GM23338 (cell line): ENCODE measurements at regions not wholly inside any gene's neighbourhood (a gene's known extent, or its start where the extent isn't known, plus 50 kb on each side); places are given as distances from the start of the nearest gene placed in this dataset.

Source experiments
- ATAC-seq: fragments of 200-7000 bp; cut with Tn5 transposase; 3 replicates; pipeline ENCODE4 v1.9.1; 2020
- DNase-seq: peaks from one replicate; pipeline ENCODE4 v3.0.0-alpha.2; 2015; ENCODE audit warnings: low spot score
- H2AFZ ChIP-seq: fragments of 200-600 bp; sonication (generic); 2 replicates; pipeline ENCODE4 v1.8.0; 2016; ENCODE audit warnings: antibody characterized with exemption, mild to moderate bottlenecking, moderate library complexity
- H3F3A ChIP-seq: fragments of 200-600 bp; sonication (generic); replicated peaks from 2 replicates; pipeline ENCODE4 v1.8.0; 2017; ENCODE audit warnings: antibody characterized with exemption, mixed run types, low read depth
- H3K27ac ChIP-seq: fragments of 200-600 bp; sonication (generic); 2 replicates; pipeline ENCODE4 v1.6.1; 2016; ENCODE audit warnings: low read depth
- H3K27me3 ChIP-seq: fragments of 200-600 bp; sonication (generic); 2 replicates; pipeline ENCODE4 v1.8.0; 2016; ENCODE audit warnings: mild to moderate bottlenecking, mixed run types, moderate library complexity; ENCODE audit not compliant: insufficient read depth
- H3K36me3 ChIP-seq: fragments of 200-600 bp; sonication (generic); 2 replicates; pipeline ENCODE4 v1.8.0; 2016; ENCODE audit warnings: mild to moderate bottlenecking; ENCODE audit not compliant: insufficient read depth
- H3K4me1 ChIP-seq: fragments of 200-600 bp; sonication (generic); 2 replicates; pipeline ENCODE4 v1.8.0; 2016; ENCODE audit warnings: mild to moderate bottlenecking, moderate library complexity; ENCODE audit not compliant: insufficient read depth
- H3K4me2 ChIP-seq: fragments of 200-600 bp; sonication (generic); 2 replicates; pipeline ENCODE4 v1.7.1; 2017; ENCODE audit warnings: mixed run types
- H3K4me3 ChIP-seq: fragments of 200-600 bp; sonication (generic); 2 replicates; pipeline ENCODE4 v1.6.1; 2016; ENCODE audit warnings: mixed run types
- H3K79me2 ChIP-seq: fragments of 200-600 bp; sonication (generic); replicated peaks from 2 replicates; pipeline ENCODE4 v1.8.0; 2017; ENCODE audit warnings: mild to moderate bottlenecking; ENCODE audit not compliant: insufficient read depth
- H3K9me2 ChIP-seq: fragments of 200-600 bp; sonication (generic); 2 replicates; pipeline ENCODE4 v1.8.0; 2017; ENCODE audit not compliant: insufficient read depth
- H4K20me1 ChIP-seq: fragments of 200-600 bp; sonication (generic); replicated peaks from 2 replicates; pipeline ENCODE4 v1.8.0; 2017; ENCODE audit warnings: mild to moderate bottlenecking; ENCODE audit not compliant: insufficient read depth
- H3K27ac Mint-ChIP-seq: 2 replicates; pipeline ENCODE4 v1.8.0; 2020; ENCODE audit warnings: inconsistent platforms, mild to moderate bottlenecking, moderate library complexity, mixed read lengths
- H3K27me3 Mint-ChIP-seq: 3 replicates; pipeline ENCODE4 v1.8.0; 2022; ENCODE audit warnings: low read depth, mild to moderate bottlenecking, moderate library complexity, mixed read lengths, inconsistent platforms; ENCODE audit not compliant: insufficient read depth, poor library complexity
- H3K36me3 Mint-ChIP-seq: 3 replicates; pipeline ENCODE4 v1.8.0; 2021; ENCODE audit warnings: low read depth, mild to moderate bottlenecking, inconsistent platforms, moderate library complexity, mixed read lengths
- H3K4me1 Mint-ChIP-seq: 3 replicates; pipeline ENCODE4 v1.8.0; 2020; ENCODE audit warnings: mild to moderate bottlenecking, inconsistent platforms, mixed read lengths
- H3K4me3 Mint-ChIP-seq: 3 replicates; pipeline ENCODE4 v1.8.0; 2021; ENCODE audit warnings: moderate library complexity, mild to moderate bottlenecking, inconsistent platforms, mixed read lengths
- H3K9me3 Mint-ChIP-seq: 3 replicates; pipeline ENCODE4 v1.8.0; 2020; ENCODE audit warnings: moderate library complexity, mild to moderate bottlenecking, inconsistent platforms, mixed read lengths
- EZH2 ChIP-seq: fragments of 200-600 bp; sonication (generic); IDR thresholded peaks from one replicate; pipeline ENCODE4 v1.8.0; 2017; ENCODE audit warnings: antibody characterized with exemption, mild to moderate bottlenecking, low read depth; ENCODE audit not compliant: unreplicated experiment
- POLR2AphosphoS5 ChIP-seq: IDR thresholded peaks from 2 replicates; pipeline ENCODE4 v1.6.1; 2016; ENCODE audit warnings: antibody characterized with exemption, low read depth
- TF ChIP-seq, protein P1 (sequence below), 2 experiments: fragments of 200-600 bp in 1 of 2; sonication (generic) in 1 of 2; conservative IDR thresholded peaks; 2 replicates each; pipeline versions ENCODE4 v1.5.1 to v1.6.1; 2016 to 2017; ENCODE audit warnings: antibody characterized with exemption in 2 of 2, low read depth in 2 of 2, mild to moderate bottlenecking in 2 of 2, moderate library complexity in 1 of 2

DNA sequence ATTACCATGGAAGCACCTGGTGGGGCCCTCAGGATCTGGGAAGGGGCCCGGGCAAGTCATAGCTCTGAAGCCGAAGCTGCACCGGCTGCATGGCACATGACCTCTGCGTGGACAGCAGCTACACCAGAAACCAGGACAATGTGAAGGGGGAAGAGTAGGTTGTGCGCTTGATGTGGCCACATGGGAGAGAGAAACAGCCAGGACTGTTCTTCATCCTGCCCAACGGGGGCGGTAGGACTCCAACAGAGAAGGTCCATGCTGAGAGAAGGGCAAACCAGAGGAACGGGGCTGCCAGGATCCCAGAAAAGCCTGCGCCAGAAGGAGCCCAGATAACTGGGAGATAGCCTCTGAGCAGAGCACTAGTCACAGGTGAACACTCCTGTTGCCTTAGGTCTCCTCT is 54.9 kb upstream of the PRR20G start:
- Mint-ChIP-seq H3K4me1 (peaks cover 3% of the 10 kb centered on the region; the same call in 1 of the 3 replicates), H3K4me3 (no peak overlapping the region), H3K27ac (no peak overlapping the region), H3K9me3 (peaks cover 5% of the 10 kb centered on the region; the same call in 2 of the 3 replicates), H3K36me3 (no peaks in the 10 kb centered on the region), H3K27me3 (peaks cover 8% of the 10 kb centered on the region)
- no peak overlapping the region for H3K27ac ChIP-seq
- H2AFZ ChIP-seq: peak overlapping the region; percentile 83; the same call in 1 of the 2 replicates
- DNase-seq: peak; percentile 71
- TF ChIP-seq POLR2AphosphoS5: no peak
- TF ChIP-seq, protein P1, sequence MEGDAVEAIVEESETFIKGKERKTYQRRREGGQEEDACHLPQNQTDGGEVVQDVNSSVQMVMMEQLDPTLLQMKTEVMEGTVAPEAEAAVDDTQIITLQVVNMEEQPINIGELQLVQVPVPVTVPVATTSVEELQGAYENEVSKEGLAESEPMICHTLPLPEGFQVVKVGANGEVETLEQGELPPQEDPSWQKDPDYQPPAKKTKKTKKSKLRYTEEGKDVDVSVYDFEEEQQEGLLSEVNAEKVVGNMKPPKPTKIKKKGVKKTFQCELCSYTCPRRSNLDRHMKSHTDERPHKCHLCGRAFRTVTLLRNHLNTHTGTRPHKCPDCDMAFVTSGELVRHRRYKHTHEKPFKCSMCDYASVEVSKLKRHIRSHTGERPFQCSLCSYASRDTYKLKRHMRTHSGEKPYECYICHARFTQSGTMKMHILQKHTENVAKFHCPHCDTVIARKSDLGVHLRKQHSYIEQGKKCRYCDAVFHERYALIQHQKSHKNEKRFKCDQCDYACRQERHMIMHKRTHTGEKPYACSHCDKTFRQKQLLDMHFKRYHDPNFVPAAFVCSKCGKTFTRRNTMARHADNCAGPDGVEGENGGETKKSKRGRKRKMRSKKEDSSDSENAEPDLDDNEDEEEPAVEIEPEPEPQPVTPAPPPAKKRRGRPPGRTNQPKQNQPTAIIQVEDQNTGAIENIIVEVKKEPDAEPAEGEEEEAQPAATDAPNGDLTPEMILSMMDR (conservative IDR thresholded peaks at IDR 0.05; ENCODE audit: low read depth in 2 of 2): peak; percentile 55 to 80
- ATAC-seq: peak; percentile 89
- peaks cover 11% of the 10 kb centered on the region; the same call in 1 of the 2 replicates for H3K9me2 ChIP-seq
- 0 out of 2 replicates have a peak, but pooled peaks cover 4% of the 10 kb centered on the region for H3F3A ChIP-seq
- no peaks in the 10 kb centered on the region for H3K79me2 ChIP-seq
- H3K4me1 ChIP-seq: no peaks in the 10 kb centered on the region
- H3K36me3 ChIP-seq: no peaks in the 10 kb centered on the region
- no peaks in the 10 kb centered on the region for H4K20me1 ChIP-seq
- H3K4me3 ChIP-seq: no peak overlapping the region
- peaks cover 5% of the 10 kb centered on the region for H3K27me3 ChIP-seq
- no peak overlapping the region for H3K4me2 ChIP-seq

DNA sequence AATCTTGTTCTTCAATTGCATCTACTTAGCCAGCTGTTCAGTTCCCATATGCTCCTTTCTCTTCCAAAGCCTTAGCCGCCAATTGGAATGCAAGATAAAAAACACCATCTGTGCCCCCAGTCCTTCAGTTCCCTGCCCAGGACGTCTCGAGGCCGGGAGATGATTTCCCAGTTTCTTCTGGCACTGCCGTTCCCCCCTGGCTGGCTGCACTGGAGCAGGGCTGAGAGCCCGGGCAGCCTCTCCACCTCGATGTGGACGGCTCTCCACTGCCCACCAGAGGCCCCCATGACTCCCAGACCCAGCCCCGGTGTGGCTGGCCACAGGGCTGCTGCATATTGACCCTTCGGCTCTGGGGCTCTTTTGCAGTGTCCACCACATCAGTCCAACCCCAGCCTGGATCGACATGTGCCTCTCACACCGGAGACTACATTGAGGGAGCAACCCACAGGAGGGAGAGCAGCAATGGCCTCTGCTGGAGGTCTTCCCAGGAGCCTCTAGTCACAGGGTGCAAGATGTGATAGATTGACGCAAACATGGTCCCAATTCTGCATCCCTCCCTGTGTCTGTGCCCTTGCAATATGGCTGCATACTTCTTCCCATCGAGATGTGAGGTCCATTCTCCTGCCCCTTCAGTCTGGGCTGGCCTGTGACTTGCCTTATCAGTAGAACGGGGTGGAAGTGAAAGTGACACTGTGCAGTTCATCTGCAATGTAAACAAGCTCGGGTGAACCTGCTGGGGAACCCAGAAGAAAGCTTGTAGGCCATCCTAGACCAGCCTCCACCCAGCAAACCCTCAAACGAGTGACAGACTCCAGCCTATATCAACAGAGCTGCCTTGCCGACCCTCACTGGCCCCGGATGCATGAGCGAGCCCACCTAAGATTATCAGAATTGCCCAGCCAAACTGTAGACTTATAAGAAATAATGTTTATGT is 52.3 kb upstream of the PRR20G start:
- H3K27ac Mint-ChIP-seq: no peak overlapping the region
- Histone ChIP-seq H4K20me1 (no peaks in the 10 kb centered on the region), H3K4me2 (no peak overlapping the region), H3K27me3 (peaks cover 11% of the 10 kb centered on the region), H2AFZ (no peak overlapping the region), H3K4me1 (no peaks in the 10 kb centered on the region), H3K9me2 (peaks cover 11% of the 10 kb centered on the region; the same call in 1 of the 2 replicates), H3K36me3 (no peaks in the 10 kb centered on the region), H3K4me3 (no peak overlapping the region), H3K79me2 (no peaks in the 10 kb centered on the region), H3K27ac (no peak overlapping the region), H3F3A (0 out of 2 replicates have a peak, but pooled peaks cover 4% of the 10 kb centered on the region)
- H3K4me3 Mint-ChIP-seq: no peak overlapping the region
- peaks cover 11% of the 10 kb centered on the region for H3K27me3 Mint-ChIP-seq
- ATAC-seq: peak; percentile 18; the same call in 1 of the 3 replicates
- TF ChIP-seq EZH2: no peak
- TF ChIP-seq, protein P1 (conservative IDR thresholded peaks at IDR 0.05; ENCODE audit: low read depth in 2 of 2): peak in 1 of 2 experiments; percentile 32; a peak in 2 of 4 replicates
- peaks cover 3% of the 10 kb centered on the region; the same call in 1 of the 3 replicates for H3K4me1 Mint-ChIP-seq
- peak; percentile 11 for DNase-seq
- H3K36me3 Mint-ChIP-seq: no peaks in the 10 kb centered on the region
- H3K9me3 Mint-ChIP-seq: peaks cover 9% of the 10 kb centered on the region
